ENCODE measurements at regions not wholly inside any gene's neighbourhood (a gene's known extent, or its start where the extent isn't known, plus 50 kb on each side); places are given as distances from the start of the nearest gene placed in this dataset.

GRCh38 chr11:29781268-29781667, 235.6 kb downstream of the KCNA4 start:
- DNase-seq (ENCODE audit: low spot score): no peak

GRCh38 chr11:29780756-29781155, 236.1 kb downstream of the KCNA4 start:
- DNase-seq (ENCODE audit: low spot score): no peak

GRCh38 chr11:29773656-29774264, 243.1 kb downstream of the KCNA4 start:
- DNase-seq (ENCODE audit: low spot score): no peak

DNA sequence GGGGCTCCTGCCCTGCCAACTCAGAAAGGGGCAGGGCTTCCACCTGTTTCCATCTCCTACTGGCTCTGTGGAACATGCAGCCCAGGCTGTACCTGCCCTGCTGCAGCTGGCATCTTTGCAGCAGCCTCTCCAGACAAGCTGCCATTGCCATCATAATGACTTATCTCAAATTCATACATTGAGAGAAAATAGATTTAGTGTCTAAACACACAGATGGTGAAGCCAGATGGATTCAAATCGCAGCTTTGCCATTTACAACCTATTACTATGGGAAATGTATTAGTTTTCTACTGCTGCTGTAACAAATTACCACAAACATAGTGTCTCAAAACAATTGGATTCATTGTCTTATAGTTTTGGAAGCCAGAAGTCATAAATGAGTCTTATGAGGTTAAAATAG, 260.0 kb downstream of the KCNA4 start:
- DNase-seq (ENCODE audit: low spot score): no peak

GRCh38 chr11:29755474-29755873, 261.4 kb downstream of the KCNA4 start:
- no peak for DNase-seq (ENCODE audit: low spot score)

DNA sequence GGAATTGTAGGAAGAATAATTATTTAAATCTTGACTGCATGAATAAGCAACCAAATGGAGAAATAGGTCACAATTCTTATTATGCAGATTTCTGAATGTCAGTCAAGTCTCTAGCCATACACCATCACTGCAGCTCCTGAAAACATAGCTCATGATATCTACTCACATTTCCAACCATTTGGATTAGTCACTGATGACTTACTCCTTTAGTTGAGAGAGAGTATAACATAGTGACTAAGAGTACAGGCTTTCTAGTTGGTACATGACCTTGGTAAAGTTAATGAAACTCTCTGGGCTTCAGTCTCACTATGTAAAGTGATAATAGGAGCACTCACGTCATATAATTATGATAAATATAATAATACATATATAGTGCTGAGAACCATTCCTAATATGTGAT, 265.2 kb downstream of the KCNA4 start:
- no peak for DNase-seq (ENCODE audit: low spot score)

GRCh38 chr11:29750392-29750791, 266.4 kb downstream of the KCNA4 start:
- DNase-seq (ENCODE audit: low spot score): no peak

DNA sequence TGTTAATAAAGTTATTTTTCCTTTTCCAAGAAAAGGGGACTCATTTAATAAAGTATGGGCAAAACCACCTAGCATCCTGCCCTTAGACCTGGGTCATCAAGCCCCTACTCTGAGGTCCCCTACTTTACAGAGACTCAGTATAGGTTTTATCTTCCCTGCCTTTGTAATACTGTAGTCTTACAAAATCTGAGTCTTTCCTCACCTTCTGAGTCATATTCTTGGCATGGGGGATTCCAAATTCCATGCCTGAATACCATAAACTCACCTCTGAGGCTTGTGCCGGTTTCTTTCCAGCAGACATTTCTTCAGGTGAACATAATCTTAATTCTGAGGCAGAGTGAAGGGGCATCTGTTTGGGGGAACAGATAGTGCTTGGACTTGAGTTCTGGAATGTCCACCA, 282.5 kb downstream of the KCNA4 start:
- DNase-seq (ENCODE audit: low spot score): no peak

- no peak for DNase-seq (ENCODE audit: low spot score)
Measured at GRCh38 chr11:29713831-29714320, 303.0 kb downstream of the KCNA4 start.

DNA sequence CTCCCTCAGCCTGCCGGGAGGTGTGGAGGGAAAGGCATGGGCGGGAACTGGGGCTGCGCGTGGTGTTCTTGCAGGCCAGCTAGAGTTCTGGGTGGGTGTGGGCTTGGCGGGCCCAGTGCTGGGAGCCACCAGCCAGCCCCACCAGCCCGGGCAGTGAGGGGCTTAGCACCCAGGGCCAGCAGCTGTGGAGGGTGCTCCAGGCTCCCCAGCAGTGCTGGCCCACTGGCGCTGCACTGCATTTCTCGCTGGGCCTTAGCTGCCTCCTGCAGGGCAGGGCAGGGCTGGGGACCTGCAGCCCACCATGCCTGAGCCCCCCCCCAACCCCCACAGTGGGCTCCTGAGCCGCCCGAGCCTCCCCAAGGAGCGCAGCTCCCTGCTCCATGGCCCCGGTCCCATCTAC, 304.2 kb downstream of the KCNA4 start:
- DNase-seq (ENCODE audit: low spot score): no peak

- DNase-seq (ENCODE audit: low spot score): no peak
Measured at GRCh38 chr11:29707924-29708323, 308.9 kb downstream of the KCNA4 start.

DNA sequence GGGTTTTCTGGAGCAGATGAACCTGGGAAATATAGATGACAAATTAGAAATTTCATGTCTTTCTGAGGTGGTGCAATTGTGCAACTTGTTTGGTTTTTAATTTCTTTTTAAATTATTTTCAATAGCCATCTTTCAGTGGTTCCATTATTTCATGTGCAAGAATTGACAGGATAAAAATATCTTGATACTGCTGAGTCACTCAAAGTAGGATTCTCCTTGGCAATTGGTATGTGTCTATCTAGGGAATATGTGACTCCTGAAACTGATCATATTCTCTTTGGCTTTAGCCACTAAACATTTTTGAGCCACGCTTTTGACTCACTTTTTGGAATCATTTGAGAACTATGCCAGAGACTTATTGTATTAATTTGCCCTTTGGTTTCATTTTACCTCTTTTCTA, 331.5 kb downstream of the KCNA4 start:
- no peak for DNase-seq (ENCODE audit: low spot score)

DNA sequence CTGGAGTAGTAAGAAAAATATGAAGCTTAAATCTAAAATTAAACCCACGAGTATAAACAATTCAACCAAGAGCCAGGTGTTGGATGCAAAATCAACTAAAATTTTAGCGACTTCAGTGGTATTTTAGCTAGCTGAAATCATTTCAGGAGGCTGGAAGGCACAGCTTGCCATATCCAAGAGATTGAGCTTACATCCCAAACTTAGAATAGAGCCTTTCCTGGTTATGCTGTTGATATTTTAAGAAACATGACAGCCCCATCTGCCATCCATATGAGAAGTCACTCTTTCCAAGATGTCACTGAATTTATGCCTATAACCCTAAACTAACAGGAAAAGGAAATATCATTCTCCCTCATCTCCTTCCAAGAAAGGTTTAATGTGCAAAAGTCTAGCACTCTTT, 334.0 kb downstream of the KCNA4 start:
- DNase-seq (ENCODE audit: low spot score): no peak

GRCh38 chr11:29679996-29680395, 336.8 kb downstream of the KCNA4 start:
- no peak for DNase-seq (ENCODE audit: low spot score)

- no peak for DNase-seq (ENCODE audit: low spot score)
Measured at GRCh38 chr11:29676993-29677392, 339.8 kb downstream of the KCNA4 start.

DNA sequence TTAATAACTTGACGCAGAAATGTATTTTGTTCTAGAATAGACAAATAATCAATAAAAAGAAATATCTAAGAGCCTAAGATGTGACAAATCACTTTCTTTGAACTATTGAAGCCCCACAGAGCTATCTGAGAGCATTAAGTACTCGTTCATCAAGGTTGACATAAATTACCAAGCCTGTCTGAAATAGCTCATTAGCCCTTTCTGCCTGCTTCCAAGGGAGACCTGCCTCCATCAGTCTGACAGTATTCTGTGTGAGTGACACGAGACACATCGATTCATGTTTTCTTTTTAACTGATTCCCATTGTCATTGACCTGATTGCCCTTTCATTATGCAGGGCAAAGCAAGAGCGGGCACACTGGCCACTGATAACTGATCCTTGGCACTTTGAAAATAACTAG, 347.5 kb downstream of the KCNA4 start:
- no peak for DNase-seq (ENCODE audit: low spot score)

- no peak for DNase-seq (ENCODE audit: low spot score)
Measured at GRCh38 chr11:29657709-29658108, 359.1 kb downstream of the KCNA4 start.

DNA sequence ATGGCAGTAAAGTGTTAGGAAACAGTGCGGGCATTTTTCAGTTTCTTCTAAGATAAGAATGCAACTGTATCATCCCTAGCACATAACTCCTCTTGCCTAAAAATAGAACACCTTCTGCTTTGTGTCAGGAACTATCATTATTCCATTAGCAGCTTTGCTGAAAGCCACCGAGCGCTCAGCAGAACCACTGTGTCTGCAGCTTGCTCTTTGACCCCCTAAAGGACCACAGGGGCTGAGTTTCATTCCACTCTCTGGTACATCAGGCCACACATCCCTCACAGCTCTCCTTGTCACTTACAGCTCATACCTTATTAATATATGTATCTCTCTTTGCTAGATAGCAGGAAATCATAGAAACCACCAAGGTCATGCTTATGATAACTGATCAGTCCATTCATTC, 360.2 kb downstream of the KCNA4 start:
- DNase-seq (ENCODE audit: low spot score): no peak

GRCh38 chr11:29645373-29645772, 371.5 kb downstream of the KCNA4 start:
- DNase-seq (ENCODE audit: low spot score): no peak

DNA sequence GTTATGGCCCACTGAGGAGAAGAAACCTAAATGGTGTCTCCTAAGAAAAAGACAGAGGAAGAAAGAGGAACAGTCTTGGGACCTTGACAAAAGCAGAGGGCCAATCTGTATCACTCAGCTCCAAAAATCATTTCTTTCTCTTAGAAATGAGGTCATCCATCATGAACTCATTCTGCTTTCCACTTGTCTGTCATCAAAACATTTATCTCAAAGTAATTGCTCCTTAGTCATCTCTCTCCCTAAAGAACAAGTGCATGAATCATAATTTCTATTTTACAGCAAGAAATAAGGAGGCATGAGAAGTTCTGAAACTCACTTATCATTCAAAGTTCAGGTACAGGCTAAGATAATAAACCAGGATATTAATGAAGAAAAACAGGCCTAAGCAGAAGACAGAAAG, 375.6 kb downstream of the KCNA4 start:
- no peak for DNase-seq (ENCODE audit: low spot score)

DNA sequence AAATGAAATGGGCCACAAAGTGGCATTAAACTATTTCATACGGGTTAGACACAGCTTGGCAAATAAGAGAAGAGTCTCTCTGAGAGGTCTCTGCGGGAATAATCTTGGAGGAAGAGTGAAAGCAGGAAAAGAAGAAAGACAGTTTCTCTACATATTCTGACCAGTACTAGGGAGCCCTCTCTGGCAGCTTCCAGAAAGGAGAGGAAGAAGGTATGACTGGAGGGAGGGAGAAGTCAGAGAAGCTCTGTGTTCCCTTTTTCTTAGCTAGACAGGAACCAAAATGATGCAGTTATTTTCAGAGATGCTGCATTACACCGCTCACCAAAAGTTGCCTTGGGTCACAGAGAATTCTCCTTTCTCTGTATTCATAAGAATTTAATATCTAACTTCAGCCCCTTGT, 382.1 kb downstream of the KCNA4 start:
- DNase-seq (ENCODE audit: low spot score): no peak

- no peak for DNase-seq (ENCODE audit: low spot score)
Measured at GRCh38 chr11:29634244-29634643, 382.6 kb downstream of the KCNA4 start.

- no peak for DNase-seq (ENCODE audit: low spot score)
Measured at GRCh38 chr11:29629286-29629685, 387.5 kb downstream of the KCNA4 start.

- no peak for DNase-seq (ENCODE audit: low spot score)
Measured at GRCh38 chr11:29628609-29629008, 388.2 kb downstream of the KCNA4 start.

DNA sequence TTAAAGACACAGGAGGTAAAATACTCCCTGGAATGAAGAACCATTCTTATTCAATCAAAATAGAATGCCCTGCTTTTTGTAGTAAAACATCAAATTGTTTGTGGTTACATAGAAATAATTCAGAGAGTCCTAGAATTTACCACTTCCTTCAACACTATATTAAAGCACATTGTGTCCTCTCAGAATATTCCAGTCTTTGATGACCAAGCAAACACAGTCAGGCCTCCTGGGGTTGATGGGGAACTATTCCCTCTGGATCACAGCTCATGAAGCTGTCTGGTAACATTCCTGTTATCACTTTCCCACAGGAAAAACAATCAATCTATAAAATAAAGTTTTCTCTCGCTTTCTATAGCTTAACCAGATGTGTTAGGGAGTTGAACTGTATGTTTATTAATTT, 389.3 kb downstream of the KCNA4 start:
- no peak for DNase-seq (ENCODE audit: low spot score)

Measured in left forelimb (tissue), 1 donor.